Heart left ventricle (tissue), 16 donors: ENCODE measurements at regions not wholly inside any gene's neighbourhood (a gene's known extent, or its start where the extent isn't known, plus 50 kb on each side); places are given as distances from the start of the nearest gene placed in this dataset.

Experiments
- ATAC-seq, 4 donors: fragments of 200-7000 bp; cut with Tn5 transposase; one replicate each; pipeline ENCODE4 v1.9.1; 2020 to 2022; ENCODE audit warnings: moderate library complexity in 4 of 4, mild to moderate bottlenecking in 3 of 4, moderate number of reproducible peaks in 1 of 4
- DNase-seq, 5 donors: peaks; one replicate each; pipeline ENCODE4 v3.0.0-alpha.2; 2020
- H3K27ac ChIP-seq, 12 donors: fragments of 200-600 bp; sonication (generic) in 4 of 12; one replicate each; pipeline versions ENCODE4 v1.5.0 to v1.8.0; 2016 to 2022; ENCODE audit warnings: mild to moderate bottlenecking in 2 of 12
- H3K27me3 ChIP-seq, 9 donors: fragments of 200-600 bp; sonication (generic) in 2 of 9; one replicate each; pipeline versions ENCODE4 v1.5.1 to v1.8.0; 2016 to 2022; ENCODE audit warnings: mild to moderate bottlenecking in 3 of 9
- H3K36me3 ChIP-seq, 9 donors: fragments of 200-600 bp; sonication (generic) in 2 of 9; one replicate each; pipeline versions ENCODE4 v1.5.0 to v1.8.0; 2018 to 2022; ENCODE audit warnings: mild to moderate bottlenecking in 2 of 9
- H3K4me1 ChIP-seq, 12 donors: fragments of 200-600 bp; sonication (generic) in 4 of 12; one replicate each; pipeline versions ENCODE4 v1.5.0 to v1.8.0; 2016 to 2022; ENCODE audit warnings: mild to moderate bottlenecking in 3 of 12
- H3K4me3 ChIP-seq, 12 donors: fragments of 200-600 bp; sonication (generic) in 4 of 12; one replicate each; pipeline versions ENCODE4 v1.5.0 to v1.8.0; 2017 to 2022; ENCODE audit warnings: mild to moderate bottlenecking in 9 of 12, moderate library complexity in 4 of 12
- H3K9me3 ChIP-seq, 12 donors: fragments of 200-600 bp; sonication (generic) in 4 of 12; one replicate each; pipeline versions ENCODE4 v1.5.0 to v1.8.0; 2016 to 2022; ENCODE audit warnings: mild to moderate bottlenecking in 1 of 12
- POLR2A ChIP-seq, 2 donors: fragments of 450-650 bp; IDR thresholded peaks; one replicate each; pipeline ENCODE4 v1.6.1; 2017; ENCODE audit warnings: antibody characterized with exemption in 2 of 2, mild to moderate bottlenecking in 2 of 2, moderate library complexity in 2 of 2
- WGBS, 4 donors: extraction: QIAGEN DNeasy Blood & Tissue Kit in 2 of 4; methylation state at CpG; one replicate each; pipeline versions ENCODE4 v1.1.5 to v1.1.7; 2013 to 2018; 5-methylcytosine and 5-hydroxymethylcytosine counted together
- intact Hi-C, 10 donors: fragments of 100-400 bp; cut with DNase I; formaldehyde crosslinking; loops; one replicate each; pipeline versions ENCODE4 v1.11.1 to v1.14.2; 2022
- TF ChIP-seq, protein P1 (sequence below), 12 donors: fragments of 200-600 bp; sonication (generic) in 4 of 12; IDR thresholded peaks; one replicate each; pipeline versions ENCODE4 v1.5.0 to v1.8.0; 2018 to 2022; ENCODE audit warnings: antibody characterized with exemption in 12 of 12, mild to moderate bottlenecking in 5 of 12
- donor health status: ischemic (EF 13 %, LVEDD 7.1; RV severe dilation, severe dysfunction).
- donor health status: healthy with polysubstance abuse.
- donor health status: DM: no; HTN: yes; CAD: no.
- donor health status: DM: no; HTN: no; CAD: no.
- donor health status: ischemic (EF 25% LVEDD 6.9; RV normal size, moderate dysfunction).
- donor health status: ischemic (EF 25% LVEDD 5.7; RV mildly dilated, moderate dysfunction).
- donor health status: healthy.
- donor health status: DM: yes; HTN: yes; CAD: no.
- donor health status: ischemic (EF 35%, LVEDD 5.7; RV mildly dilated, moderate dysfunction).
- donor health status: nonischemic (EF 11% LVEDD 7.7; RV severe dilation, severe dysfunction).
- donor health status: DM: yes; HTN: yes; CAD: no.
- donor health status: PGD.
- donor health status: ischemic (EF 29% LVEDD 5.4; RV normal size, mild dysfunction).
- donor health status: nonischemic (EF 23%, LVEDD 6.1; RV moderate dilation, normal function).

DNA sequence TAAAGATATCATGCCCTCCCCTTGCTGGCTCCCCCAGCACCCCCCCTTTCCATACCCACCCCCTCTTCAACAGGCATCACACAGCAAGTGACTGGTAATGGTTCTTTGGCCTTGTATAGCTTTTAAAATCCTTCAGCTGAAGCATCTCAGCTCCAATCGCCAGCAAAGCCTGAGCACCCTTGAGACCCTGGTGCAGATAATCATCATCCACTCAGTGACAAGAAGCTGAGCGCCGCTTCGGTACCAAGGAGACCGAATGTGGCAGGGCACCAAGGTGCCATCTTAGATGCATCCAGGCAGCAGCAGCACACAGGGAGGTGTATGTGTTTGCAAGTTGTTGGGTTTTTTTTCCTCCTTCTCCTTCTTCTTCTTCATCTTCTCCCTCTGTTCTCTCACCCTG, 232.7 kb downstream of the BCL11A start:
- Histone ChIP-seq H3K36me3 (no peaks in the 10 kb centered on the region), H3K27me3 (peaks cover 0 to 5% (median 0%) of the 10 kb centered on the region in 9 donors), H3K4me3 (no peak overlapping the region), H3K9me3 (peaks cover 0 to 3% (median 0%) of the 10 kb centered on the region in 12 donors), H3K4me1 (peaks cover 0 to 19% (median 0%) of the 10 kb centered on the region in 12 donors), H3K27ac (no peak overlapping the region)
- 87 to 92% (median 87%) methylated on average over 5 of the region's 5 CpGs for WGBS, 4 donors
- ATAC-seq, result no peak
- intact Hi-C loops, result no loop called here
- no peak for TF ChIP-seq POLR2A (IDR thresholded peaks at IDR 0.05)
- TF ChIP-seq, protein P1, sequence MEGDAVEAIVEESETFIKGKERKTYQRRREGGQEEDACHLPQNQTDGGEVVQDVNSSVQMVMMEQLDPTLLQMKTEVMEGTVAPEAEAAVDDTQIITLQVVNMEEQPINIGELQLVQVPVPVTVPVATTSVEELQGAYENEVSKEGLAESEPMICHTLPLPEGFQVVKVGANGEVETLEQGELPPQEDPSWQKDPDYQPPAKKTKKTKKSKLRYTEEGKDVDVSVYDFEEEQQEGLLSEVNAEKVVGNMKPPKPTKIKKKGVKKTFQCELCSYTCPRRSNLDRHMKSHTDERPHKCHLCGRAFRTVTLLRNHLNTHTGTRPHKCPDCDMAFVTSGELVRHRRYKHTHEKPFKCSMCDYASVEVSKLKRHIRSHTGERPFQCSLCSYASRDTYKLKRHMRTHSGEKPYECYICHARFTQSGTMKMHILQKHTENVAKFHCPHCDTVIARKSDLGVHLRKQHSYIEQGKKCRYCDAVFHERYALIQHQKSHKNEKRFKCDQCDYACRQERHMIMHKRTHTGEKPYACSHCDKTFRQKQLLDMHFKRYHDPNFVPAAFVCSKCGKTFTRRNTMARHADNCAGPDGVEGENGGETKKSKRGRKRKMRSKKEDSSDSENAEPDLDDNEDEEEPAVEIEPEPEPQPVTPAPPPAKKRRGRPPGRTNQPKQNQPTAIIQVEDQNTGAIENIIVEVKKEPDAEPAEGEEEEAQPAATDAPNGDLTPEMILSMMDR (IDR thresholded peaks at IDR 0.05), result no peak
- DNase-seq, result no peak

DNA sequence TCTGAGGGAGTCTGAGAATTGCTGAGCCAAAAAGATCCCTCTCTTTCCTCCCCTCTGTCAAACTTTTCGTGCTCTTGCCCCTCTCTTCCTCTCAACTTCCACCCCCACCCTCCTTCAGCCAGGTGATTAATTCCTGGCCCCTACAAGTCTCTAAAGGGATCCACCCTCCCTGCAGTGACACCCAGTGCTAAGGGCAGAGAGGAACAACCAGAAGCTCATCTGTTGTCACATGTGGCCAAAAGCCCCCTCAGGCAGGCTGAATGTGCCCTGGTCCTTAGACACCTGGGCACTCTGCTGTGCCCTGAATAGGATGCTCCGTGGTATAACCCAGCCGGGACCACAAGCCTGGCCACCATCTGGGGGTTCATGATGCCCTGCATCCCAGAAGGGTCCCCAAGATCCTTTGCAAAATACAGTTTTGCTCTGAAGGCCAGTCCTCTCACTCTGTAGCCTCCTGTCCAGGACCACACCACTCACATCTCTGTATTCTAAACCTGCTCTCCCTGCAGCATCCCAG, 234.4 kb downstream of the BCL11A start:
- intact Hi-C loops, result loop anchor here in 3 of 10 donors (5.0 to 10.0 kb wide), 4 partner anchors 154 to 1022 kb away; partner anchors contain the start of gene BCL11A (in 1 of the 3)
- Histone ChIP-seq H3K36me3 (no peaks in the 10 kb centered on the region), H3K4me3 (no peak overlapping the region), H3K27me3 (peaks cover 0 to 5% (median 0%) of the 10 kb centered on the region in 9 donors), H3K9me3 (no peaks in the 10 kb centered on the region), H3K27ac (no peak overlapping the region), H3K4me1 (peaks cover 0 to 19% (median 0%) of the 10 kb centered on the region in 12 donors)
- peak in 1 of 4 donors; percentile 11 for ATAC-seq
- no peak for DNase-seq
- WGBS, 4 donors, result 80 to 88% (median 82%) methylated on average over 3 of the region's 3 CpGs
- TF ChIP-seq, protein P1 (IDR thresholded peaks at IDR 0.05), result no peak
- TF ChIP-seq POLR2A (IDR thresholded peaks at IDR 0.05), result no peak

DNA sequence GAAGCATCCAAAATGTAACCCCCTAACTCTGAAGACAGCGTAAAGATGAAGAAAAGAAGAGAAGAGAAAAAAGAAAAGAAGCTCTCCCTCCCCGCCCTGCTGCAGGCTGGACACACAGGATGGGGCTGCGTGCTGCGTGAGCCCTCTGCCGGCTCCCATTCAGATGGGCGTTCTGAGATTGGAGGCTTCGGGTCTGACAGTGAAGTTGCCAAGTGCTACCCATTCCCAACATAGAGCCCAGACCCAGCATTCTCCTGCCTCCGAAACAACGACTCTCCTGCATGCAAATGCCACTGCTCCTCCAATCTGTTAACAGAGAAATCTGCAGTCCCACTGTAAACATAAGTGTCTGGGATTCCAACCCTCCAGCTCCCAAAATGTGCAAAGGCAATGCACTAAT, 234.9 kb downstream of the BCL11A start:
- peaks cover 0 to 19% (median 0%) of the 10 kb centered on the region in 12 donors for H3K4me1 ChIP-seq
- no peaks in the 10 kb centered on the region for H3K36me3 ChIP-seq
- DNase-seq (no peak), ATAC-seq (peak; percentile 63 to 84 (median 76))
- H3K9me3 ChIP-seq, result no peaks in the 10 kb centered on the region
- WGBS, 4 donors, result 18 to 41% (median 33%) methylated on average over 9 of the region's 9 CpGs
- intact Hi-C loops, result loop anchor here in 3 of 10 donors (5.0 to 10.0 kb wide), 4 partner anchors 154 to 1021 kb away; partner anchors contain the start of gene BCL11A (in 1 of the 3)
- H3K27ac ChIP-seq, result no peak overlapping the region
- TF ChIP-seq, protein P1 (IDR thresholded peaks at IDR 0.05), result peak in 7 of 12 donors; percentile 14 to 40 (median 27)
- TF ChIP-seq POLR2A (IDR thresholded peaks at IDR 0.05), result no peak
- H3K4me3 ChIP-seq, result no peak overlapping the region
- peaks cover 0 to 5% (median 0%) of the 10 kb centered on the region in 9 donors for H3K27me3 ChIP-seq

DNA sequence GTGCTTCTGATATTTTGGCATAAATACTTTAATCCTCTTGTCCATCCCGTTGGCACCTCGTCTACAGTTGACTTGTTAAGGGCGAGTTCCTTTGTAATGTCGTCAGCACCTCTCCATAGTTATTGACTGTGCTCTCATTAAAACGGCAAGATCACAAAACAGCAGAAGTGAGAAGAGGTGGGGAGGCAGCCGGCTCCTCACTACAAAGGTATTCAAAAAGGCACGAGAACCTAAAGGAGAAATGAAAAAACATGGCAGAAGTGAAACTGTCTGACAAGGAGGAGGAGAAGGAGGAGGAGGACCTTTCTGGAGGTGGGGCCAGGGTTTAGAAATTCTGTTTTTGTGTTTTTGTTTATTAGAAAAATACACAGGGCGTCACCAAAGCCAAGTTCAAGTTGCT, 235.6 kb downstream of the BCL11A start:
- H3K27ac ChIP-seq, result no peak overlapping the region

More for the DNA sequence above, 235.6 kb downstream of the BCL11A start:
- intact Hi-C loops, result loop anchor here in 3 of 10 donors (5.0 to 10.0 kb wide), 4 partner anchors 153 to 1021 kb away; partner anchors contain the start of gene BCL11A (in 1 of the 3)
- no peak for TF ChIP-seq POLR2A (IDR thresholded peaks at IDR 0.05)
- TF ChIP-seq, protein P1 (IDR thresholded peaks at IDR 0.05), result no peak
- peak; percentile 48 to 84 (median 76) for ATAC-seq
- Histone ChIP-seq H3K4me1 (peaks cover 0 to 19% (median 0%) of the 10 kb centered on the region in 12 donors), H3K27me3 (peaks cover 0 to 5% (median 0%) of the 10 kb centered on the region in 9 donors), H3K36me3 (no peaks in the 10 kb centered on the region), H3K4me3 (peak overlapping the region in 6 of 12 donors; percentile 1 to 30 (median 10)), H3K9me3 (no peaks in the 10 kb centered on the region)
- no peak for DNase-seq
- WGBS, 4 donors, result 27 to 36% (median 34%) methylated on average over 8 of the region's 8 CpGs
